Naive thymus-derived CD4-positive, alpha-beta T cell (primary cell): ENCODE measurements at regions not wholly inside any gene's neighbourhood (a gene's known extent, or its start where the extent isn't known, plus 50 kb on each side); places are given as distances from the start of the nearest gene placed in this dataset.

Experiments
- ATAC-seq: fragments of 150-1000 bp; cut with Tn5 transposase; 2 replicates; pipeline ENCODE4 v1.10.0; 2021; ENCODE audit warnings: mild to moderate bottlenecking, moderate library complexity
- CTCF ChIA-PET: fragments of 350-600 bp; sonication (Branson Sonifier 250); formaldehyde crosslinking; loops from one replicate; lab custom pipeline; 2021; ENCODE audit warnings: antibody characterized with exemption; lab: Charles Lee
- POLR2A ChIA-PET: fragments of 350-600 bp; sonication (Branson Sonifier 250); formaldehyde crosslinking; loops from one replicate; lab custom pipeline; 2021; ENCODE audit warnings: antibody characterized with exemption, inconsistent platforms; lab: Charles Lee
- DNase-seq, 9 donors: peaks; one replicate each; pipeline versions ENCODE4 v3.0.0 to v3.0.0-alpha.2; 2020 to 2022; ENCODE audit warnings: mixed read lengths in 1 of 9
- H3K27ac ChIP-seq: one replicate; pipeline ENCODE4 v1.7.0; 2013; ENCODE audit warnings: mild to moderate bottlenecking, low read depth, low read length, moderate library complexity
- H3K27me3 ChIP-seq, 2 donors: one replicate each; pipeline ENCODE4 v1.7.0; 2013; ENCODE audit warnings: low read length in 2 of 2, mild to moderate bottlenecking in 2 of 2, moderate library complexity in 2 of 2; ENCODE audit not compliant: control insufficient read depth in 2 of 2, insufficient read depth in 2 of 2
- H3K36me3 ChIP-seq, 3 experiments: 1 replicate in 2 of 3; 2 replicates in 1 of 3; pipeline ENCODE4 v1.7.0; 2013; ENCODE audit warnings: low read length in 3 of 3, mild to moderate bottlenecking in 3 of 3, moderate library complexity in 1 of 3; ENCODE audit not compliant: insufficient read depth in 3 of 3, control insufficient read depth in 2 of 3
- H3K4me1 ChIP-seq, 2 donors: one replicate each; pipeline ENCODE4 v1.7.0; 2013; ENCODE audit warnings: low read length in 2 of 2, mild to moderate bottlenecking in 2 of 2, moderate library complexity in 1 of 2; ENCODE audit not compliant: control insufficient read depth in 2 of 2, insufficient read depth in 2 of 2
- H3K4me3 ChIP-seq: 2 replicates; pipeline ENCODE4 v1.7.0; 2013; ENCODE audit warnings: mild to moderate bottlenecking, low read length
- H3K9me3 ChIP-seq, 3 experiments: 1 replicate in 2 of 3; 2 replicates in 1 of 3; pipeline ENCODE4 v1.7.0; 2013; ENCODE audit warnings: low read length in 3 of 3; ENCODE audit not compliant: control insufficient read depth in 2 of 3
- H3K27ac Mint-ChIP-seq, 9 donors: one replicate each; pipeline ENCODE4 v1.8.0; 2020 to 2022; ENCODE audit warnings: mixed read lengths in 9 of 9, mild to moderate bottlenecking in 8 of 9, moderate library complexity in 5 of 9, inconsistent platforms in 2 of 9
- H3K27me3 Mint-ChIP-seq, 5 donors: one replicate each; pipeline ENCODE4 v1.8.0; 2021 to 2022; ENCODE audit warnings: mixed read lengths in 5 of 5, mild to moderate bottlenecking in 1 of 5
- H3K36me3 Mint-ChIP-seq, 5 donors: one replicate each; pipeline ENCODE4 v1.8.0; 2020 to 2022; ENCODE audit warnings: mixed read lengths in 5 of 5, mild to moderate bottlenecking in 3 of 5, inconsistent platforms in 1 of 5
- H3K4me1 Mint-ChIP-seq, 7 donors: one replicate each; pipeline ENCODE4 v1.8.0; 2020 to 2022; ENCODE audit warnings: mixed read lengths in 7 of 7, mild to moderate bottlenecking in 3 of 7, inconsistent platforms in 1 of 7
- H3K4me3 Mint-ChIP-seq, 10 donors: one replicate each; pipeline ENCODE4 v1.8.0; 2020 to 2022; ENCODE audit warnings: mild to moderate bottlenecking in 10 of 10, mixed read lengths in 10 of 10, moderate library complexity in 6 of 10, inconsistent platforms in 2 of 10
- H3K9me3 Mint-ChIP-seq, 11 donors: one replicate each; pipeline ENCODE4 v1.8.0; 2020 to 2022; ENCODE audit warnings: mixed read lengths in 11 of 11, mild to moderate bottlenecking in 4 of 11, inconsistent platforms in 1 of 11, moderate library complexity in 1 of 11
- intact Hi-C, 2 donors: fragments of 100-400 bp; cut with micrococcal nuclease; formaldehyde crosslinking; loops; one replicate each; pipeline ENCODE4 v1.15.1; 2023

- H3K27me3 Mint-ChIP-seq, result peaks cover 0 to 6% (median 0%) of the 10 kb centered on the region in 5 donors
- intact Hi-C loops, result no loop called here
Observed at GRCh38 chr13:34696741-34697140, 245.3 kb upstream of the NBEA start.

GRCh38 chr13:34698945-34699344, 243.1 kb upstream of the NBEA start:
- Histone ChIP-seq H3K9me3 (no peaks in the 10 kb centered on the region), H3K27ac (no peak overlapping the region), H3K27me3 (no peaks in the 10 kb centered on the region), H3K4me3 (no peak overlapping the region), H3K4me1 (no peaks in the 10 kb centered on the region), H3K36me3 (no peaks in the 10 kb centered on the region)
- no peaks in the 10 kb centered on the region for H3K36me3 Mint-ChIP-seq
- no peaks in the 10 kb centered on the region for H3K4me1 Mint-ChIP-seq
- no peak overlapping the region for H3K27ac Mint-ChIP-seq
- CTCF ChIA-PET, result interaction anchor here (0.8 kb wide), 1 partner anchor 13 kb away, joined by 3 read pairs; no protein-coding TSS in a partner anchor
- no peak overlapping the region for H3K4me3 Mint-ChIP-seq
- no peak for ATAC-seq
- no peak for DNase-seq
- POLR2A ChIA-PET, result no interaction called here
- intact Hi-C loops, result no loop called here
- peaks cover 0 to 3% (median 0%) of the 10 kb centered on the region in 5 donors for H3K27me3 Mint-ChIP-seq
- peaks cover 0 to 3% (median 0%) of the 10 kb centered on the region in 11 donors for H3K9me3 Mint-ChIP-seq

More at GRCh38 chr13:34696741-34697140, 245.3 kb upstream of the NBEA start:
- Histone ChIP-seq H3K4me1 (no peaks in the 10 kb centered on the region), H3K4me3 (no peak overlapping the region), H3K36me3 (no peaks in the 10 kb centered on the region), H3K9me3 (no peaks in the 10 kb centered on the region), H3K27me3 (no peaks in the 10 kb centered on the region), H3K27ac (no peak overlapping the region)
- Mint-ChIP-seq H3K36me3 (no peaks in the 10 kb centered on the region), H3K4me1 (no peaks in the 10 kb centered on the region), H3K9me3 (peaks cover 0 to 3% (median 0%) of the 10 kb centered on the region in 11 donors), H3K4me3 (no peak overlapping the region), H3K27ac (no peak overlapping the region)
- DNase-seq (no peak), ATAC-seq (no peak)
- ChIA-PET CTCF (no interaction called here), POLR2A (no interaction called here)

- no peak overlapping the region for H3K27ac Mint-ChIP-seq
Observed at GRCh38 chr13:34700155-34700554, 241.9 kb upstream of the NBEA start.

GRCh38 chr13:34701919-34702318, 240.2 kb upstream of the NBEA start:
- CTCF ChIA-PET, result no interaction called here
- no peaks in the 10 kb centered on the region for H3K4me1 Mint-ChIP-seq

More at GRCh38 chr13:34700155-34700554, 241.9 kb upstream of the NBEA start:
- no peaks in the 10 kb centered on the region for H3K36me3 ChIP-seq
- no peak for DNase-seq
- intact Hi-C loops, result no loop called here
- ATAC-seq, result no peak
- H3K4me3 ChIP-seq, result no peak overlapping the region
- ChIA-PET CTCF (no interaction called here), POLR2A (no interaction called here)
- H3K9me3 Mint-ChIP-seq, result peaks cover 0 to 6% (median 0%) of the 10 kb centered on the region in 11 donors
- no peak overlapping the region for H3K27ac ChIP-seq
- no peaks in the 10 kb centered on the region for H3K27me3 ChIP-seq
- H3K27me3 Mint-ChIP-seq, result peaks cover 0 to 3% (median 0%) of the 10 kb centered on the region in 5 donors
- no peaks in the 10 kb centered on the region for H3K4me1 Mint-ChIP-seq
- H3K36me3 Mint-ChIP-seq, result no peaks in the 10 kb centered on the region
- no peak overlapping the region for H3K4me3 Mint-ChIP-seq
- H3K4me1 ChIP-seq, result no peaks in the 10 kb centered on the region
- H3K9me3 ChIP-seq, result no peaks in the 10 kb centered on the region

GRCh38 chr13:34708566-34709313, 233.3 kb upstream of the NBEA start:
- CTCF ChIA-PET, result no interaction called here

More at GRCh38 chr13:34701919-34702318, 240.2 kb upstream of the NBEA start:
- intact Hi-C loops, result no loop called here
- Histone ChIP-seq H3K9me3 (no peaks in the 10 kb centered on the region), H3K27ac (no peak overlapping the region), H3K4me1 (no peaks in the 10 kb centered on the region), H3K36me3 (no peaks in the 10 kb centered on the region), H3K27me3 (no peaks in the 10 kb centered on the region), H3K4me3 (no peak overlapping the region)
- H3K27ac Mint-ChIP-seq, result no peak overlapping the region
- POLR2A ChIA-PET, result no interaction called here
- no peaks in the 10 kb centered on the region for H3K36me3 Mint-ChIP-seq
- ATAC-seq (no peak), DNase-seq (no peak)
- H3K27me3 Mint-ChIP-seq, result peaks cover 0 to 6% (median 0%) of the 10 kb centered on the region in 5 donors
- peaks cover 0 to 7% (median 2%) of the 10 kb centered on the region in 11 donors for H3K9me3 Mint-ChIP-seq
- no peak overlapping the region for H3K4me3 Mint-ChIP-seq

GRCh38 chr13:34719060-34719875, 222.8 kb upstream of the NBEA start:
- no peak overlapping the region for H3K4me3 Mint-ChIP-seq
- Histone ChIP-seq H3K27me3 (no peaks in the 10 kb centered on the region), H3K27ac (no peak overlapping the region), H3K4me3 (no peak overlapping the region), H3K36me3 (no peaks in the 10 kb centered on the region), H3K9me3 (no peaks in the 10 kb centered on the region), H3K4me1 (no peaks in the 10 kb centered on the region)
- DNase-seq (no peak), ATAC-seq (no peak)
- H3K9me3 Mint-ChIP-seq, result peaks cover 0 to 5% (median 1%) of the 10 kb centered on the region in 11 donors
- no peaks in the 10 kb centered on the region for H3K4me1 Mint-ChIP-seq
- peaks cover 0 to 4% (median 1%) of the 10 kb centered on the region in 5 donors for H3K27me3 Mint-ChIP-seq
- intact Hi-C loops, result no loop called here
- CTCF ChIA-PET, result no interaction called here
- no peaks in the 10 kb centered on the region for H3K36me3 Mint-ChIP-seq
- H3K27ac Mint-ChIP-seq, result no peak overlapping the region
- POLR2A ChIA-PET, result no interaction called here

More at GRCh38 chr13:34708566-34709313, 233.3 kb upstream of the NBEA start:
- Histone ChIP-seq H3K27me3 (no peaks in the 10 kb centered on the region), H3K4me3 (no peak overlapping the region), H3K9me3 (no peaks in the 10 kb centered on the region), H3K27ac (no peak overlapping the region), H3K4me1 (no peaks in the 10 kb centered on the region), H3K36me3 (no peaks in the 10 kb centered on the region)
- DNase-seq (no peak), ATAC-seq (no peak)
- peaks cover 0 to 13% (median 3%) of the 10 kb centered on the region in 11 donors for H3K9me3 Mint-ChIP-seq
- intact Hi-C loops, result no loop called here
- no peak overlapping the region for H3K4me3 Mint-ChIP-seq
- no peak overlapping the region for H3K27ac Mint-ChIP-seq
- POLR2A ChIA-PET, result no interaction called here
- H3K27me3 Mint-ChIP-seq, result peaks cover 0 to 12% (median 0%) of the 10 kb centered on the region in 5 donors
- H3K4me1 Mint-ChIP-seq, result no peaks in the 10 kb centered on the region
- no peaks in the 10 kb centered on the region for H3K36me3 Mint-ChIP-seq
